Spinal cord (tissue), 9 donors: ENCODE measurements at regions not wholly inside any gene's neighbourhood (a gene's known extent, or its start where the extent isn't known, plus 50 kb on each side); places are given as distances from the start of the nearest gene placed in this dataset.
A peak's percentile ranks its signal among the peaks of the same experiment; 100 is the strongest.

Experiments
- DNase-seq, 6 donors: peaks; one replicate each; pipeline versions ENCODE4 v3.0.0 to v3.0.0-alpha.2; 2013 to 2015; ENCODE audit warnings: low spot score in 6 of 6, low read depth in 4 of 6
- H3K27ac ChIP-seq: one replicate; pipeline ENCODE4 v1.5.1; 2013; ENCODE audit warnings: low read depth, low read length, control low read depth
- H3K27me3 ChIP-seq: one replicate; pipeline ENCODE4 v1.6.1; 2013; ENCODE audit warnings: low read length; ENCODE audit not compliant: control insufficient read depth, insufficient read depth
- H3K36me3 ChIP-seq: one replicate; pipeline ENCODE4 v1.6.1; 2013; ENCODE audit warnings: low read length; ENCODE audit not compliant: control insufficient read depth, insufficient read depth
- H3K4me1 ChIP-seq: one replicate; pipeline ENCODE4 v1.6.1; 2013; ENCODE audit warnings: low read length; ENCODE audit not compliant: control insufficient read depth, insufficient read depth
- H3K4me3 ChIP-seq: one replicate; pipeline ENCODE4 v1.5.1; 2013; ENCODE audit warnings: low read depth, low read length, control low read depth
- H3K9me3 ChIP-seq: one replicate; pipeline ENCODE4 v1.6.1; 2013; ENCODE audit warnings: low read length; ENCODE audit not compliant: control insufficient read depth, insufficient read depth
- WGBS: methylation state at CpG from one replicate; pipeline ENCODE4 v1.1.5; 2013; ENCODE audit warnings: missing lambda C conversion rate; ENCODE audit not compliant: insufficient coverage; 5-methylcytosine and 5-hydroxymethylcytosine counted together
- donor health status: healthy.

DNA sequence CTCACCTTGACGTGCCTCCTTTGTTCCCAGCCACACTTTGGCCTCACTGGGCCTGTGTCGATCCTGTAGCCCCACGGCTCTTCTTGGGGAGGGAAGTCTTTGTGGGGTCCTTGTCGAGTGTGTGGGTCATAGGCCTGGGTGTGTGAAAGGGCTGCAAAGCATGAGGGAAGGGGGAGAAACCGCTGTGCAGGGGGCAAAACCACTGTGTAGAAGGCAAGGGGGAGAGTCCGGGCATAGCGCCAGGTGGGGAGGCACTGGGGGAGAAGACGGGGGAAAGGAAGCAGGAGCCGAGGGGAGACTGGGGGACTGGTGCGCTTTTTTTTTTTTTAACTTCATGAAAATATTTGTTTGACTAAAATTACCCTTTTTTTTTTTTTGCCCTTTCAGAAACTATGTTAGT is 65.1 kb upstream of the RASD2 start:
- DNase-seq, result peak in 1 of 6 donors; percentile 47
- 21% methylated on average over 4 of the region's 10 CpGs for WGBS
- Histone ChIP-seq H3K9me3 (no peaks in the 10 kb centered on the region), H3K27me3 (no peaks in the 10 kb centered on the region), H3K4me3 (no peak overlapping the region), H3K36me3 (no peaks in the 10 kb centered on the region), H3K27ac (no peak overlapping the region), H3K4me1 (peaks cover 44% of the 10 kb centered on the region)

DNA sequence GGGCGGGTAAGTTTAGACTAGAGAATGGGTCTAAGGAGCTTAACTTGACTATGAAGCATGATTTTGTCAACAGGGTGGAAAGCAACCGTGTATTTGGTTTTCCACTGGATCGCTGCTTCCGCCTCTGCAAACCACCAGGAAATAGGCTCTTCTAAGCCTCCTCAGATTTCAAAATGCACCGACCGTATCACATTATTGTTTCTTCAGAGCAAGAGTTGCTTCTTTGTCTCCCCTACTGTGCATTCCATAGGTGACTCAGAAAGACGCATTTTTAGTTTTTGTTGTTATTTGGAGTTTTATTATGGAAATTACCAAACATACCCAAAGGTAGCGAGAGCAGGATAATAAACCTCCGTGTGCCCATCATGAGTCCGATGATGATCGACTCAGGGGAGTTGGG is 64.3 kb upstream of the RASD2 start:
- Histone ChIP-seq H3K4me1 (peaks cover 51% of the 10 kb centered on the region), H3K9me3 (no peaks in the 10 kb centered on the region), H3K36me3 (no peaks in the 10 kb centered on the region), H3K27ac (no peak overlapping the region), H3K27me3 (no peaks in the 10 kb centered on the region), H3K4me3 (no peak overlapping the region)
- WGBS, result 85% methylated on average over 6 of the region's 11 CpGs
- DNase-seq, result no peak

DNA sequence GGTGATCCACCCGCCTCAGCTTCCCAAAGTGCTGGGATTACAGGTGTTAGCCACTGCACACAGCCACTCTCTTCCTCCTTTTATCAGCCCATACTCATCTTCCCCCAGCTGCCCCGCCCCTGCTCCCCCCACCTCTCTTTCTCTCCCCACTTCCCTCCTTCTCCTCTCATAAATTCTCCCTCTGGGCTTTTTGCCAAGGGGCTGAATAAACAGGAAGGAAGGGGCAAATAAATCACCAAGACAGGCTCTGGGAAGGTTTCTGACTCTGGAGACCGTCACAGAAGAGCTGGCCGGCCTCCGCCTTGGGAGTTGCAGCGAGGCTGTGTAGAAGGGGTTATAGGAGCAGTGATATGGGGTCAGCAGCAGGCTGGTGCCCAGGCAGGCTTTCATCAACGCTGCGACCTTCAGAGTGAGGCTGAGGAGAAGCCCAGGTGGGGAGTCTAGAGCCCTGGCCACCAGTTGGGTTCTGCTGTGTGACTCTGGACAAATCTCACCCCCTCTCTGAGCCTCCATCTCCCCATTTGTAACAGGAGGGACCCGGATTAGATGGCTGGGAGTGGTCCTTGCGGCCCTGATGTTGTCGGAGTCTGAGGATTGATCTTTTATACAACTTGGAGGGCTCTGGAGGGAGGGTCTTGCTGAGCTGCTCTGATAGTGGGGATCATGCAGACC is 62.6 kb upstream of the RASD2 start:
- WGBS, result 20% methylated on average over 6 of the region's 11 CpGs
- Histone ChIP-seq H3K9me3 (no peaks in the 10 kb centered on the region), H3K27ac (peak overlapping the region; percentile 4), H3K4me1 (peaks cover 53% of the 10 kb centered on the region), H3K27me3 (no peaks in the 10 kb centered on the region), H3K36me3 (no peaks in the 10 kb centered on the region), H3K4me3 (no peak overlapping the region)
- peak; percentile 68 to 94 (median 89) for DNase-seq

DNA sequence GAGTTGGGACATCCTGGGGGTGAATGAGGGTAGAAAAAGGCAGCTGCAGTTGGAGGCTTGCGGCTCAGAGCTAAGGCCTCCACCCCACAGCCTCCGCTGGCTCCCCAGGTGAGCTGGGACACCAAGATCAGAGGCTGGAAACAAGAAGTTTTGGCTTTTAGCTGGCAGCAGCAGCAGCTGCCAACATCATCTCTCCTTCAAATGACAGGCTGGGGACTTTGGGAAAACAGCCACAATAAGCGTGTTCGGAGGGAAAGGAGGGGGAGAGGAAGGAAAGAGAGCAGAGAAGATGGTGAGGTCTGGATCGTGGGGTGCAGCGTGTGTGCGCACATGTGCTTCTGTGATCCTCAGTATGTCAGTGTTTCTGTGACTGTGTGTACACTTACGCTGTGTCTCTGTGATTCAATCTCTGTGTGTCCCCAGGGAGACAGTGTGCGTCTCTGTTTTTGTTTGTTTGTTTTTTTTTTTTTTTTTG is 62.0 kb upstream of the RASD2 start:
- 41% methylated on average over 7 of the region's 9 CpGs for WGBS
- Histone ChIP-seq H3K4me3 (no peak overlapping the region), H3K9me3 (no peaks in the 10 kb centered on the region), H3K27ac (peak overlapping the region; percentile 4), H3K36me3 (no peaks in the 10 kb centered on the region), H3K27me3 (no peaks in the 10 kb centered on the region), H3K4me1 (peaks cover 55% of the 10 kb centered on the region)
- peak in 2 of 6 donors; percentile 32 to 92 for DNase-seq

DNA sequence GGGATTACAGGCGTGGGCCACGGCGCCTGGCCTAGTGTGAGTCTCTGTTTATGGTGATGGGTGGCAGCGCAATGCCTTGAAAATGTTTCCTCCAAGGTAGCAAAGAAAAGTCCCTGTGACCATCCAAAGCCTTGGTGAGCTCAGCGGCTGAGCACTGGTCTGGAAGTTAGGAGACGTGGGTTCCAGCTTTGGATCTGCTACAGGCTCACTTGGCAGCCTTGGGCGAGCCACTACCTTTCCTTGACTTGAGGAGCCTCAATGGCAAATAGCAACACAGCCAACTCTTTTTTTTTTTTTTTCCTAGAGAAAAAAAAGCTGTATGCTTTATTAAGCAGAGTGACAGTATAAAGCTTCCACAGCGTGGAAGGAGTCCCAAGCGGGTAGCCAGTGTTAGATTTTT is 61.3 kb upstream of the RASD2 start:
- no peak overlapping the region for H3K27ac ChIP-seq
- H3K4me3 ChIP-seq, result no peak overlapping the region
- no peaks in the 10 kb centered on the region for H3K9me3 ChIP-seq
- no peaks in the 10 kb centered on the region for H3K36me3 ChIP-seq
- WGBS, result 86% methylated on average over 6 of the region's 9 CpGs
- DNase-seq, result no peak
- no peaks in the 10 kb centered on the region for H3K27me3 ChIP-seq
- H3K4me1 ChIP-seq, result peaks cover 55% of the 10 kb centered on the region

DNA sequence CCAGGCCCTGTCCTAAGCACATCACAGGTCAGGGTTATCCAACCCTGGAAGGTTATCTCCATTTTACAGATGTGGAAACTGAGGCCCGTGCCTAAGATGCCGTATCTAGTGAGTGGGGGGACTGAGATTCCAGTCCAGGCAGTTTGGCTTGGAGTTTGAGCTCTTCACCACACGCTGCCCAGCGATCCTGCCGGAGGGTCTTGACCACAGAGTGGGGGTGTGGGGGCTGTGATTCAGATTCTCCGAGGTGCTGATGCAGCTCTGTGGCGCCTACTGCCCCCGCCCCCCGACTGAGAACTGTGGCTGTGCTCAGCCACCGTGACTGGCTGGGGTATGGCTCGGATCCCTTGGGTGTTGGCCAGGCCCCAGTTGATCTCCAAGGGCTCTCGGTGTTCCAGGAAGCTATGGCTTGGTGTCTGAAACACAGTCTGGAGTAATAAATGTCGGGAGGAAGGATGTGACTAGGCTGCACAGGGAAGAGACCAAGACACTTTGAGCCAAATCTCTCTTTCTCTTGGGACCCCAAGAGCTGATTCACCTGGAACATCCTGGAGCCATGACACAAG is 60.6 kb upstream of the RASD2 start:
- H3K27me3 ChIP-seq, result no peaks in the 10 kb centered on the region
- no peak overlapping the region for H3K4me3 ChIP-seq
- peak in 1 of 6 donors; percentile 40 for DNase-seq
- no peaks in the 10 kb centered on the region for H3K9me3 ChIP-seq
- 62% methylated on average over 13 of the region's 13 CpGs for WGBS
- H3K4me1 ChIP-seq, result peaks cover 55% of the 10 kb centered on the region
- no peak overlapping the region for H3K27ac ChIP-seq
- no peaks in the 10 kb centered on the region for H3K36me3 ChIP-seq

DNA sequence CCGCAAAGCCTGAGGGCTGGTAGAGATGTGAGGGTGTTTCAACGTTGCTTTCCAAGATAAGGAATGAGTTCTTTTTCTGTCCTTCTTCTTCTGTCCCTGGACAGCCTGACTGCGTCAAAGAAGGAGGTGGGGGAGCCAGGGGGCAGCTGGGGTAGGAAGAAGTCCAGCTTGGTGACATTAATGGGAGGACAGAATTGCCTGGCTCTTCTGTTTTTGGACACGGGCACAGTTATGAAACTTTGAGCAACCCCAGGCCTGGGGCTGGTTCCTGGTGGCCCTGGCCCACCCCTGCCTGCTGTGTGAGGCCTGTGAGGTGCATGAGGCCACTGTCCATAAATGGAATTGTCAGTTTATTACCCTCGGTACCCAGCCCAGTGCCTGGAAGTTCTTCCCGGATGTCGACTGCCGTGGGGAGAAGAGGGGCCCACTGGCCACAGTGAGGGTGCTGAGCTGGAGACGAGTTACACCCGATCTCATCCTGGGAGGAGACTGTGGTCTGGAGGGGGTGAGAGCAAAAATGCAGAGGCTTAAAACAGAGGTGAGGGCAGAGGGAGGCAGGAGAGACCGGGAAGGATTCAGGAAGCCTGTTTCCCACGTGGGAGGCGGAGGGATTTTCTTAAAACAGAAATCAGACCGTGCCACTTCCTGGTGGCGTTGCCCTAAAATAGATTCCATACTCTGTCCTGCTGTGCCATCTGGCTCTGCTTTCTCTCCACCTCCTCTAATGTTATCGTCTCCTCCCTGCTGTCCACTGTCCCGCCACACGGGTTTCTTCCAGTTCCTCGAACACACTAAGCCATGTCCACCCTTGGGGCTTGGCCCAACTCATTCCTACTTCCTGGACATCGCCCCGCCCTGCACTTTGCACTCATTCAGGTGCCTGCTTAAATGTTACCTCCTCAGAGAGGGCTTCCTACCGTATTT is 59.7 kb upstream of the RASD2 start:
- no peaks in the 10 kb centered on the region for H3K9me3 ChIP-seq
- 64% methylated on average over 20 of the region's 22 CpGs for WGBS
- H3K4me3 ChIP-seq, result no peak overlapping the region
- DNase-seq, result no peak
- H3K27ac ChIP-seq, result no peak overlapping the region
- H3K36me3 ChIP-seq, result no peaks in the 10 kb centered on the region
- peaks cover 52% of the 10 kb centered on the region for H3K4me1 ChIP-seq
- no peaks in the 10 kb centered on the region for H3K27me3 ChIP-seq

DNA sequence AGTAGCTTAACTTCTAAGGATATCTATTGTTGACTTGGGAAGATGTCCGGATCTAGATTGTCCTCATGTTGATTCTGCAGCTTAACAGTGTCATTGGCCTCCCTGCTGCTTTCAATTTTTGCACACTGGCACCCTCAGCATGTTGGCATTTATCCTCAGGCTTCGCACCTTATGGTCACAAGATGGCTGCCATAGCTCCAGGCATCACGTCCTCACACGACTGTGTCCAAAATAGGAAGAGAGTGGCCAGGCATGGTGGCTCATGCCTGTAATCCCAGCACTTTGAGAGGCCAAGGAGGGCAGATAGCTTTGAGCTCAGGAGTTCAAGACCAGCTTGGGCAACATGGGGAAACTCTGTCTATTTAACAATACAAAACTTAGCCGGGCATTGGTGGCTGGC is 58.3 kb upstream of the RASD2 start:
- Histone ChIP-seq H3K36me3 (no peaks in the 10 kb centered on the region), H3K4me3 (no peak overlapping the region), H3K27me3 (no peaks in the 10 kb centered on the region), H3K4me1 (peaks cover 45% of the 10 kb centered on the region), H3K9me3 (no peaks in the 10 kb centered on the region), H3K27ac (no peak overlapping the region)
- WGBS, result 100% methylated on average over 5 of the region's 5 CpGs
- DNase-seq, result no peak

DNA sequence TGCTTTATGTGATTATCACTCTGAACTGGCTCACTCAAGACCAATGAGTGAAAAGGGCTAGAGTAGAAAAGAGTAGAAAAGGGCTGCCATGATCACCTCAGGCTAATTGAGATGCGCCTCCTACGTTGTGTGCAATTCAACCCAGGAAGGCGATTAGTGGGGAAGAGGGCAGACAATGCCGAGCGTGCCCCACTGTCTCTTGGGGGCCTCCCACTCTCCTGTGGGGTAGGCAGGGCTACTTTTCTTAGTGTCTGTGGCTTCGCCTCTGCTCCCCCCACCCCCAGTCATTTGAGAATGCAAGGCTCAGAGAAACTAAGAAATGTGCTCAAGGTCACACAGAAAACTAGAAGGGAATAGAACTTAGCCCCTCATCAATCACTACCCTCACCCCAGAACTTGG is 57.7 kb upstream of the RASD2 start:
- H3K9me3 ChIP-seq, result no peaks in the 10 kb centered on the region
- no peak for DNase-seq
- 37% methylated on average over 6 of the region's 6 CpGs for WGBS
- no peak overlapping the region for H3K4me3 ChIP-seq
- H3K4me1 ChIP-seq, result peaks cover 42% of the 10 kb centered on the region
- no peaks in the 10 kb centered on the region for H3K27me3 ChIP-seq
- H3K27ac ChIP-seq, result no peak overlapping the region
- H3K36me3 ChIP-seq, result no peaks in the 10 kb centered on the region
